Caco-2 (cell line): ENCODE measurements at regions not wholly inside any gene's neighbourhood (a gene's known extent, or its start where the extent isn't known, plus 50 kb on each side); places are given as distances from the start of the nearest gene placed in this dataset.

Experiments used
- BruUV-seq: library from RNA; stranded (reverse); fragments of 400-500 nt; replicated peaks from 2 replicates; lab custom pipeline; 2021; lab: Mats Ljungman, UMichigan
- CTCF ChIA-PET: fragments of 300-600 bp; sonication (Branson Sonifier 250); formaldehyde crosslinking; loops from one replicate; lab custom pipeline; 2022; ENCODE audit warnings: antibody characterized with exemption; lab: Charles Lee
- POLR2A ChIA-PET: fragments of 300-600 bp; sonication (Branson Sonifier 250); formaldehyde crosslinking; loops from one replicate; lab custom pipeline; 2022; ENCODE audit warnings: antibody characterized with exemption; lab: Charles Lee
- DNase-seq, 2 experiments: peaks; one replicate each; pipeline versions ENCODE4 v3.0.0 to v3.0.0-alpha.2; 2020 to 2022
- H3K27me3 ChIP-seq: replicated peaks from 2 replicates; pipeline ENCODE4 v1.6.0; 2011; ENCODE audit warnings: low read length; ENCODE audit not compliant: control insufficient read depth, insufficient read depth
- H3K36me3 ChIP-seq: 2 replicates; pipeline ENCODE4 v1.5.1; 2011; ENCODE audit warnings: low read length; ENCODE audit not compliant: control insufficient read depth, insufficient read depth
- H3K4me1 ChIP-seq: fragments of 250-450 bp; sonication (Bioruptor Pico); 2 replicates; pipeline ENCODE4 v1.5.1; 2020; ENCODE audit warnings: mild to moderate bottlenecking
- H3K4me3 ChIP-seq: 2 replicates; pipeline ENCODE4 v1.5.1; 2011; ENCODE audit warnings: low read depth, mild to moderate bottlenecking, control low read depth, low read length
- H3K9me3 ChIP-seq: fragments of 250-450 bp; sonication (Bioruptor Pico); 2 replicates; pipeline ENCODE4 v1.5.1; 2020; ENCODE audit warnings: mild to moderate bottlenecking, moderate library complexity
- H3K27ac Mint-ChIP-seq: one replicate; pipeline ENCODE4 v1.8.0; 2022; ENCODE audit warnings: mixed read lengths; ENCODE audit not compliant: unreplicated experiment
- H3K27me3 Mint-ChIP-seq: one replicate; pipeline ENCODE4 v1.8.0; 2022; ENCODE audit warnings: mixed read lengths; ENCODE audit not compliant: insufficient read depth, unreplicated experiment
- H3K36me3 Mint-ChIP-seq: one replicate; pipeline ENCODE4 v1.8.0; 2022; ENCODE audit warnings: mild to moderate bottlenecking, mixed read lengths; ENCODE audit not compliant: insufficient read depth, unreplicated experiment
- H3K4me1 Mint-ChIP-seq: one replicate; pipeline ENCODE4 v1.8.0; 2022; ENCODE audit warnings: low read depth, mixed read lengths; ENCODE audit not compliant: unreplicated experiment
- H3K4me3 Mint-ChIP-seq: one replicate; pipeline ENCODE4 v1.8.0; 2022; ENCODE audit warnings: mild to moderate bottlenecking, moderate library complexity, mixed read lengths; ENCODE audit not compliant: unreplicated experiment
- H3K9me3 Mint-ChIP-seq: one replicate; pipeline ENCODE4 v1.8.0; 2022; ENCODE audit warnings: mixed read lengths; ENCODE audit not compliant: unreplicated experiment
- intact Hi-C: fragments of 100-400 bp; cut with micrococcal nuclease; formaldehyde crosslinking; loops from one replicate; pipeline ENCODE4 v1.10.0; 2022; ENCODE audit not compliant: unreplicated experiment
- TF ChIP-seq, protein P1 (sequence below), 2 experiments: fragments of 200-600 bp in 1 of 2; IDR thresholded peaks; 1 replicate in 1 of 2; 2 replicates in 1 of 2; pipeline versions ENCODE4 v1.5.1 to v1.8.0; 2011 to 2022; ENCODE audit warnings: antibody characterized with exemption in 1 of 2, control low read depth in 1 of 2, inconsistent platforms in 1 of 2, low read depth in 1 of 2, low read length in 1 of 2, mild to moderate bottlenecking in 1 of 2, moderate library complexity in 1 of 2; ENCODE audit not compliant: insufficient read depth in 1 of 2, severe bottlenecking in 1 of 2, unreplicated experiment in 1 of 2

DNA sequence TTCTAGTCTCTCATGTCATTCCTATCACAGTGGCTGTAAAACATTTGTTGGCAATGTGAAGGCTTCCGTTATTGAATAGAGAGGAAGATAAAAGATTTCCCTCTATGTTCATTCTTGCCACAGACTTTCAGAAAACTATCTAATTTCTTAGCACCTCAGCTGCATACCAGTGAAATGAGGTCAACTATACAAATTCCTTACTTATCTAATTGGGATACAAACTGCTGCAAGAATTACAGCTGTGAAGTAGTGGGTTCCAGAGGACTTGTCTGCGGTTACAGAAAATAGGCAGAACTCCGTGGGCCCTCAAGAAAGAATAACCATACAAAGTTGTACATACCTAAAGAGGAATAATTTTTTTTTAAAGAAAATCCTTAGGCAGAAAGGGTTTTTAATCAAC, 175.8 kb downstream of the PPP1R2C start:
- Mint-ChIP-seq H3K9me3 (no peaks in the 10 kb centered on the region), H3K36me3 (no peaks in the 10 kb centered on the region), H3K27me3 (no peaks in the 10 kb centered on the region), H3K4me3 (no peak overlapping the region), H3K27ac (no peak overlapping the region), H3K4me1 (no peaks in the 10 kb centered on the region)
- H3K36me3 ChIP-seq = no peaks in the 10 kb centered on the region
- no peaks in the 10 kb centered on the region for H3K27me3 ChIP-seq
- ChIA-PET CTCF (interaction anchor here (0.6 kb wide), 1 partner anchor 810 kb away, joined by 6 read pairs; no protein-coding TSS in a partner anchor), POLR2A (no interaction called here)
- BruUV-seq = no TSS peak
- H3K4me3 ChIP-seq = no peak overlapping the region
- DNase-seq = no peak
- TF ChIP-seq, protein P1, sequence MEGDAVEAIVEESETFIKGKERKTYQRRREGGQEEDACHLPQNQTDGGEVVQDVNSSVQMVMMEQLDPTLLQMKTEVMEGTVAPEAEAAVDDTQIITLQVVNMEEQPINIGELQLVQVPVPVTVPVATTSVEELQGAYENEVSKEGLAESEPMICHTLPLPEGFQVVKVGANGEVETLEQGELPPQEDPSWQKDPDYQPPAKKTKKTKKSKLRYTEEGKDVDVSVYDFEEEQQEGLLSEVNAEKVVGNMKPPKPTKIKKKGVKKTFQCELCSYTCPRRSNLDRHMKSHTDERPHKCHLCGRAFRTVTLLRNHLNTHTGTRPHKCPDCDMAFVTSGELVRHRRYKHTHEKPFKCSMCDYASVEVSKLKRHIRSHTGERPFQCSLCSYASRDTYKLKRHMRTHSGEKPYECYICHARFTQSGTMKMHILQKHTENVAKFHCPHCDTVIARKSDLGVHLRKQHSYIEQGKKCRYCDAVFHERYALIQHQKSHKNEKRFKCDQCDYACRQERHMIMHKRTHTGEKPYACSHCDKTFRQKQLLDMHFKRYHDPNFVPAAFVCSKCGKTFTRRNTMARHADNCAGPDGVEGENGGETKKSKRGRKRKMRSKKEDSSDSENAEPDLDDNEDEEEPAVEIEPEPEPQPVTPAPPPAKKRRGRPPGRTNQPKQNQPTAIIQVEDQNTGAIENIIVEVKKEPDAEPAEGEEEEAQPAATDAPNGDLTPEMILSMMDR (IDR thresholded peaks at IDR 0.05; ENCODE audit: insufficient read depth in 1 of 2, low read depth in 1 of 2, low read length in 1 of 2, severe bottlenecking in 1 of 2, unreplicated experiment in 1 of 2) = no peak
- no peaks in the 10 kb centered on the region for H3K9me3 ChIP-seq
- no peaks in the 10 kb centered on the region for H3K4me1 ChIP-seq
- intact Hi-C loops = no loop called here

DNA sequence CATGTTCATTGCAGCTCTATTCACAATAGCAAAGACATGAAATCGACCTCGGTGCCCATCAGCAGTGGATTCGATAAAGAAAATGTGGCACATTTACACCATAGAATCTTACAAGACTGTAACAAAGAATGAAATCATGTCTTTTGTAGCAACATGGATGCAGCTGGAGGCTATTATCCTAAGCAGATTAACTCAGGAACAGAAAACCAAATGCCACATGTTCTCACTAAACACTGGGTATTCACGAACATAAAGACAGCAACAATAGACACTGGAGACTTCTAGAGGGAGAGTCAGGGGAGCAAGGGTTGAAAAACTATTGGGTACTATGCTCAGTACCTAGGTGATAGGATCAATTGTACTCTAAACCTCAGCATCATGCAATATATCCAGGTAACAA, 180.5 kb downstream of the PPP1R2C start:
- H3K9me3 Mint-ChIP-seq = no peaks in the 10 kb centered on the region
- BruUV-seq = no TSS peak
- H3K4me1 Mint-ChIP-seq = no peaks in the 10 kb centered on the region
- no peaks in the 10 kb centered on the region for H3K27me3 Mint-ChIP-seq
- TF ChIP-seq, protein P1 (IDR thresholded peaks at IDR 0.05; ENCODE audit: insufficient read depth in 1 of 2, low read depth in 1 of 2, low read length in 1 of 2, severe bottlenecking in 1 of 2, unreplicated experiment in 1 of 2) = no peak
- ChIA-PET POLR2A (no interaction called here), CTCF (no interaction called here)
- intact Hi-C loops = no loop called here
- Histone ChIP-seq H3K9me3 (no peaks in the 10 kb centered on the region), H3K4me3 (no peak overlapping the region), H3K4me1 (no peaks in the 10 kb centered on the region), H3K27me3 (no peaks in the 10 kb centered on the region), H3K36me3 (no peaks in the 10 kb centered on the region)
- no peak overlapping the region for H3K4me3 Mint-ChIP-seq
- no peak overlapping the region for H3K27ac Mint-ChIP-seq
- DNase-seq = no peak
- H3K36me3 Mint-ChIP-seq = no peaks in the 10 kb centered on the region

DNA sequence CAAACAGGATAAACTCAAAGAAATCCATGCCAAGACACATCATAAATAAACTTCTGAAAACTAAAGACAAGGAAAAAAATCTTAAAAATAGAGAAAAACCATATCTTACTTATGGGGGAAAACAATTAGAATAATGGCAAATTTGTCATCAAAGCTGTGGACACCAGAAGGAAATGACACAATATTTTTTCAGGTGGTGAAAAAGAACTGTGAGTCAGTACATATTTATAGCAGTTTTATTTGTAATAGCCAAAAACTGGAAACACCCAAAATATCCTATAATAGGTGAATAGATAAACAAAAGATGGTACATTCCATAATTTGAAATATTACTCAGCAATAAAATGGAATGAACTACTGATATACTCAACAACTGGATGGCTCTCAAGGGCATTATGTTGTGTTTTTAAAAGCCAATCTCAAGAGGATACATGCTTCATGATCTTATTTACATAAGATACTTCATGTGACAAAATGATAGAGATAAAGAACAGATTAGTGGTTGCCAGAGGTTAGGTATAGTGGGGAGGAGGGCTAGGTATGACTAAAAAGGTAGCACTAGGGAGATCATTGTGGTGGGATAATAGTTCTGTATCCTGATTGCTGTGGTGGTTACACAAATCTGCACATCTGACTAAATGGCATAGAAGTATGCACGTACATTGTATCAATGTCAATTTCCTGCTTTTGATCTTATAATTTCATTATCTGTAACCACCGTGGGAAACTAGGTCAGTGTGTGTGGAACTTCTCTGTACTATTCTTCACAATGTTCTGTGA, 191.9 kb downstream of the PPP1R2C start:
- Mint-ChIP-seq H3K9me3 (no peaks in the 10 kb centered on the region), H3K27ac (no peak overlapping the region), H3K36me3 (no peaks in the 10 kb centered on the region), H3K4me3 (no peak overlapping the region), H3K4me1 (no peaks in the 10 kb centered on the region), H3K27me3 (no peaks in the 10 kb centered on the region)
- no TSS peak for BruUV-seq
- Histone ChIP-seq H3K27me3 (no peaks in the 10 kb centered on the region), H3K9me3 (no peaks in the 10 kb centered on the region), H3K4me1 (no peaks in the 10 kb centered on the region), H3K4me3 (no peak overlapping the region), H3K36me3 (no peaks in the 10 kb centered on the region)
- POLR2A ChIA-PET = no interaction called here
- CTCF ChIA-PET = no interaction called here
- intact Hi-C loops = no loop called here
- no peak for DNase-seq
- TF ChIP-seq, protein P1 (IDR thresholded peaks at IDR 0.05; ENCODE audit: insufficient read depth in 1 of 2, low read depth in 1 of 2, low read length in 1 of 2, severe bottlenecking in 1 of 2, unreplicated experiment in 1 of 2) = no peak
